ENCODE measurements at regions not wholly inside any gene's neighbourhood (a gene's known extent, or its start where the extent isn't known, plus 50 kb on each side); places are given as distances from the start of the nearest gene placed in this dataset.
A peak's percentile ranks its signal among the peaks of the same experiment; 100 is the strongest.
"Not testable (repeated sequence)": the region's sequence is repeated elsewhere in the genome, so short reads cannot be mapped to it uniquely, and the experiment has no call there.

DNA sequence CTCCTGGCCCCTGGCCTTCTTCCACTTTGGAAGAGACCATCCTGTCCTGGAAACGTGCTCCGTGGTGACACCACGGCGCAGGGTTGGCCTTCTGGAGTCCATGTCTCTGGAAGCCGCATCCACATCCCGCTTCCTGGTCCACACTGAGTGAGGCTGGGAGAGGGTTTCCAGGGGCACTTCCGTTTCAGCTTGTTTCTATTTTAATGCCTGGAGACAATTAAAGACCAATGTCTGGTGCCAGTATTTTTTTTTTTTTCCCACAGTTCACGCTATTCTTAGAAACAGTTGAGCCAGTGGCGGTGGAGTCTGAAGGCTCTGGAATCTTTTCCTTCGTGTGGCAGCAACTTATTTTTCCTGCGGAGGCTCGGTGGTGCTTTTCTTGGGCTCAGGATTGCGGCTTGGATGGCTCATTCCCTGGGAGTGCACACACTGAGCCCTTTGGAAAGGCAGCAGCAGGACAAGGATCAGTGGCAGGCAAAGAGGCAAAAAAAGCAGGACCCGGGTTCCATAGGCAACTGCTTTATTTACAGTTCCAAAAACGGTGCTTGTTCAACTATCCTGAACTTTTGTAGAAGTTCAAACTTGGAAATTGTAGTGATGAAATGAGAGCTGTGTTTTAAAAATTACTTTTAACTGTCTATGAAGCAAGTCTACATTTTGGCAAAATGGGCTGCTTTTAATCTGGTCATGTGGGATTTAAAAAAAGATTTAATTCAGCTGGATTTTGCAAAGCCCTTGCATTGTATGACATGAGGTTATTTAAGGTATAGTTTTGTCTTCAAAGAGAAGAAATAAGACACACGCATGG is 202.8 kb downstream of the BAMBI start:
- ATAC-seq (peak; percentile 73), DNase-seq (ENCODE audit: missing footprints) (no peak)
- intact Hi-C loops (cut with DNase I), result loop anchor here (2.0 kb wide), 1 partner anchor 195 kb away; no protein-coding TSS in a partner anchor

DNA sequence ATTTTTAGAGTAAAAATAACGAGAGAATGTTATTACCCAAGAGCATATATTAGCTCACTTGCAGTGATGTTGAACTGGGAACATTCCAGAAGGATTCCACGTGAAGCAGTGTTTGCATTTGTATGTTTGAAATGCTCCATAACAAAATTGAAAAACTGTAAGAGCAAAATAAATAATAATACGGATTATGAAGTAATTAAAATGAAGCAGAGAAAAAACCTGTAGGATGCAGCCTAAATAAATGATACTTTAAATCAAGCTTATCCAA is 203.3 kb downstream of the BAMBI start:
- ATAC-seq, result no peak
- no peak for DNase-seq (ENCODE audit: missing footprints)
- intact Hi-C loops (cut with DNase I), result no loop called here

DNA sequence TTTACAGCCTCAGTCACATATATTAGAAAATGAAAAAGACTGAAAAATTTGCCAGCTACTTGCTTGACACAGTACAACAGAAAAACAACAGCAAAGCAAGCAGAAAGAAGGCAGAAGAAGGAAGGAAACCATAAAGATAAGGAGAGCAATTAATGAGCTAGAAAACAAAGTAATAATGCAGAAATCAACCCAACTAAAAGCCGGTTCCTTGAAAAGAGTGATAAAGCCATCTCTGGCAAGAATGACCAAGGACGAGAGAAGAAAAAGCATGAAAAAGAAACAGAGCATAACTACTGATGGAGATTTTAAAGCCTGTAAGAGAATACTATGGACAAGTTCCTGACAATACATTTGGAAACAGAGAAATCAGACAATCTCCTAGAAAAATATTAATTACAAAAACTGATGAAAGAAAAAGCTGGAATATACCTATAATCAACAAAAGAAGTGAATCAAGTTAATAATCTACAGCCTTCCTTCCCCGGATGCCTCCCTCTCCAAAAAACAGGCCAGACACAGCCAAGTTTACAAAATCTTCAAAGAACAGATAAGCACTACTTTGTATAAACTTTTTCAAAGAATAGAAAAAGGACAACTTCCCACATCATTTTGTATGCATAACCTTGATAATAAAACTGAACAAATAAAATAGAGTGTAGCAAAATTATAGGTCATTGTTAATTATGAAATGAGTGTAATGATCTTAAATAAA is 204.0 kb downstream of the BAMBI start:
- DNase-seq (ENCODE audit: missing footprints), result no peak
- no peak for ATAC-seq
- intact Hi-C loops (cut with DNase I), result no loop called here

DNA sequence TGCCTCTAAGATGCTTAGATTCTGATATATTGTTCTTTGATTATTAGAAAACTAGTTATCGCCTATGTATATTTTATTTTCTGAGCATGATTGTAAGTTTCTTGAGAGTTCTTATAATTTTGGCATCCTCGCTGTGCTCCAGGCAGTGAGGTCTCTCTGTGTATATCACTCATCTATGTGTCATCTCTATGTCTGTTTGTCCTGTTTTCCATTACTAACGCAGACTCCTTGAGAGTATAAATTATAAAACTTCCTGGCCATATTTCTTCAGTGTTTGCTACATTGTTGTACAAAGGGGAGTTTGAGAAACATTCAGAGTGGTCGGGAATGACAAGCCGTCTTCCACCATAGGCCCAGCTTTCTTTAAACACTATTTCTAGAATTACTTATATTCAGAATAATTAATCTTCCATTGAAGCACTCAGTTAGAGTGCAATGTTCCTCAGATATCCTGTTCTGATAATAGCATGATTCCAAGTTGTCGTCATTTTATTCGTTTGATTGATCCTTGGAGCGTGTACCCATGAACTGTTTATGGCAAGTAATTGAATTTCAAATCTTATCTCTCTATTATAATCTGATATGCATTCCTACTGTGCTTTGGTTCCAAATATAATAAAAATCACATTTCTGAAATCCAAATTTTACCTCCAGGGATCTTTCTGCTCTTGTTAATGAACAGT is 206.6 kb downstream of the BAMBI start:
- intact Hi-C loops (cut with DNase I), result no loop called here

DNA sequence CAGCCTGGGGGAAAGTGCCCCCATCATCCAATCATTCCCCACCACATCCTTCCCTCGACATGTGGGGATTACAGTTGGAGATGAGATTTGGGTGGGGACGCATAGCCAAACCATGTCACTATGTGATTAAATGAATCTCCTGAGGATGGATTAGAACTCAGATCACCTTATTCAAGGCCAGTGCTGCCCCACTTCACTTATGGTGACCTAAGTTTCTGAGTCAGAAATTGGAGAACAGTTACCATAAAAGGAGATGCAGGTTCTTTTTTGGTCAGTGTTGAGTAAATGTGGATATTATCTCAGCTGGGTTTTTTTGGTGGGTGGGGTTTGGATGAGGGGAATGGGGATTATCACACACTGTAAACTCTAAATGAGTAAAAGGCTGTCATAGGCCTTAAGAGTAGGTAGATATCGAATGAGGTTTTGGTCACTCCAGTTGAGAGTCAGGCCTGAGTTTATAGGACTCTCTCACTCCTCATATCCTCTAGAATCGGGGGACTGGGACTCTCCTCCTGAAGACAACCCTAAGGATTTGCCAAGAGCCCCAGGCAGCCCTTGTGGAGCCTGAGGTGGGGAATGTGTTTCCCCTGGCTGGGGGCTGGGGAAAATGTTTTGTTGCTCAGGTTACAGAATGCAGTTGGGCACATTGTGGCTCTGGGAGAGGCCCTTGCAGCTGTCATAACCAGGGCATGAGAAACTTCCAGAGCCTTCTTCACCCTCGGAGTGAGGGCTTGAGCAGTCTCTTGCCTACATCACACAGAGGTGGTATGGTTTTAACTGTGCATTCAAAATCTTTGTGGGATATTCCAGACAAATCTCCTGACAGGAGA is 213.0 kb downstream of the BAMBI start:
- ATAC-seq (no peak), DNase-seq (ENCODE audit: missing footprints) (no peak)
- intact Hi-C loops (cut with DNase I), result no loop called here

More for the DNA sequence above, 206.6 kb downstream of the BAMBI start:
- ATAC-seq (no peak), DNase-seq (ENCODE audit: missing footprints) (no peak)

DNA sequence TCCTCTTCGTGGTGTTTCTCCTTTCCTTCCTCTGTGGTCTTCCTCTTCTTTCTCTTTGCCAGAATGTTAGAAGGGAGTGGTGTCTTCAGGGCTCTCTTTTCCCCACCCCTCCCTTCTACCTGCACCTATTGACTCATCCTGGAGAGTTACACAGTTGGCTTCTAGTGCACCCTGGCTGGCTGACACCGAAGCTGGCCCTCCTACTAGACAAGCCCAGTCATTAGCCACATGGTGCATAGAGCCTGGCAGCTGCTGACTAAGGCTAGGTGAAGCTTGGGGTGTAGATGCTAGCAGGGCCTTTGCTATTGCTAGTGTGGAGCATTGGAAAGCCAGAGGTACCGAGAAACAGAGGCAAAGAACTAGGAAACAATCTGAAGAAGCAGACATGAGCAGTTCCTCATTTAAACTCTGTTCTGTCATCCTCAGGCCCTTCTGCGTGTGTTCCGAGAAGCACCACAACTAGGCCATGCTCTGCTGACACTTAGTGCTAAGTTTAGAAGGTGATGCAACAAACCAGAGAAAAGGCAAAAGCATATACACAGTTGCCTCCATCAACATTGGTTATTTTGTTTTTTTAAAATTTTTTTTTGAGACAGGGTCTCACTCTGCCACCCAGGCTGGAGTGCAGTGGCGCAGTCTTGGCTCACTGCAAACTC is 213.9 kb downstream of the BAMBI start:
- intact Hi-C loops (cut with DNase I), result no loop called here
- DNase-seq (ENCODE audit: missing footprints) (no peak), ATAC-seq (no peak)

DNA sequence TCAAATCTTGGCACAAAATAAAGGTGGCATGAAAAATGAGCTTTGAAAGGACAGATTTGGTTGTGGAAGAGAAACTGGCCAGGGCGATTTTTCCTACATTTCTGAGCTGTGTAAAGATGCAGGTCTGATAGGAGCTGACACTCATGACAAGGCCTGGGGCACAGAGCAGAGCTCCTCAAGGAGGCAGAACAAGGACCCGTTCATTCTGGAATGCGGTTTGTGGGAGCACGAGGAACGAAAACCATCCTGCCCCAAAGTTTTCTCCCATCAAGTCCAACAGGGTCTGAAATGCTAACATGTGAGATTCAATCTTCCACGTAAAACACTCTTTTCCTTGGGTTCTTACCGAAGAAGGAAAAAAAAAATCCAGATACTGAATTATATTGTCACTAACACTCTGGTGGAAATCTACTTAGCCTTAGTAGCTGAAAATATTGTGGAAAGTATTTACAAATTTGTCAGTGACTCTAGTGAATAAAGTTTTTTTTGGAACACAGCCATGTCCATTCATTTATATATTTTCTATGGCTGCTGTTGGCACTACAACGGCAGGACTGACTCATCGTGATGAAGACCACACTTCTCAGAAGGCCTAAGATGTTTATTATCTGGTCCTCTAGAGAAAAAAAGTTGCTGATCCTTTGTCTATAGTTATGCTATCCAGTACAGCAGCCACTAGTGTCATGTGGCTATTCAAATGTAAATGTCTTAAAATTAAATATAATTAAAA is 215.7 kb downstream of the BAMBI start:
- no peak for ATAC-seq
- DNase-seq (ENCODE audit: missing footprints), result no peak
- intact Hi-C loops (cut with DNase I), result no loop called here

DNA sequence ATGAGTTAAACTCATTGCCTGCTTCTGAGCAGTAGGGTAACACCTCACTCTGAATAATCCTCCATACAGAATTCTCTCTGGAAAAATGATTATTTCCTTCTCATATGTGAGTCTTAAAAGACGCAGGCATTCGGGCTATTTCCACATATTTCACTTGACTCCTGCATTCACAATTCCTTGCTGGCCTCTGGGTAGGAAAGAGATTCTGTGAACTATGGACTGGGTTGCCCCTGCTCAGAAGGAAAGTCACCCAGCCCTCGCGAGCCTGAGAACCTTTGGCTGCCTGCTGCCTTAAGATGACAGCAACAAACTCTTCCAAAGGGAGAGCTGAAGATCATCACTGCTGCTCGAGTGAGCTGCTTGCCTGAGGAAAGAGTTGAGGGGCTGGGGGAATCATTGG is 216.8 kb downstream of the BAMBI start:
- DNase-seq (ENCODE audit: missing footprints) (no peak), ATAC-seq (no peak)

DNA sequence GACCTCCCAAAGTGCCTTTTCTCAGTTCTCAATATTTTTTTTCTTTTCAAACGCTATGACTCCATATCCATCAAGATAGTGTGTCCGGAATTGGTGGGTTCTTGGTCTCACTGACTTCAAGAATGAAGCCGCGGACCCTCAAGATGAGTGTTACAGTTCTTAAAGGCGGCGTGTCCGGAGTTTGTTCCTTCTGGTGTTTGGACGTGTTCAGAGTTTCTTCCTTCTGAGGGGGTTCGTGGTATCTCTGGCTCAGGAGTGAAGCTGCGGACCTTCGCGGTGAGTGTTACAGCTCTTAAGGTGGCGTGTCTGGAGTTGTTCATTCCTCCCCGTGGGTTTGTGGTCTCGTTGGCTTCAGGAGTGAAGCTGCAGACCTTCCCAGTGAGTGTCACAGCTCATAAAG is 218.3 kb downstream of the BAMBI start:
- not testable (repeated sequence) for DNase-seq (ENCODE audit: missing footprints); ATAC-seq
- intact Hi-C loops (cut with DNase I), result loop anchor here (2.0 to 5.0 kb wide), 3 partner anchors 88 to 219 kb away; partner anchors contain the start of gene BAMBI

More for the DNA sequence above, 216.8 kb downstream of the BAMBI start:
- intact Hi-C loops (cut with DNase I), result no loop called here

DNA sequence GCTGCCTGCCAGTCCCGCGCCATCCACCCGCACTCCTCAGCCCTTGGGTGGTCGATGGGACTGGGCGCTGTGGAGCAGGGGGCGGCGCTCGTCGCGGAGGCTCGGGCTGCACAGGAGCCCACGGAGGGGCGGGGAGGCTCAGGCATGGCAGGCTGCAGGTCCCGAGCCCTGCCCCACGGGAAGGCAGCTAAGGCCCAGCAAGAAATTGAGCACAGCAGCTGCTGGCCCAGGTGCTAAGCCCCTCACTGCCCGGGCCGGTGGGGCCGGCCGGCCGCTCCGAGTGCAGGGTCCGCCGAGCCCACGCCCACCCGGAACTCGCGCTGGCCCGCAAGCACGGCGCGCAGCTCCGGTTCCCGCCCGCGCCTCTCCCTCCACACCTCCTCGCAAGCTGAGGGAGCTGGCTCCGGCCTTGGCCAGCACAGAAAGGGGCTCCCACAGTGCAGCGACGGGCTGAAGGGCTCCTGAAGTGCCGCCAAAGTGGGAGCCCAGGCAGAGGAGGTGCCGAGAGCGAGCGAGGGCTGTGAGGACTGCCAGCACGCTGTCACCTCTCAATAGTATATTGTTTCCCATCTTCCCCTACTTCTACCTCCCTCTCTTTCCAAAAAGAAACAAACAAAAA is 219.6 kb downstream of the BAMBI start:
- peak; percentile 49 for ATAC-seq
- intact Hi-C loops (cut with DNase I), result loop anchor here (2.0 to 5.0 kb wide), 3 partner anchors 88 to 220 kb away; partner anchors contain the start of gene BAMBI
- not testable (repeated sequence) for DNase-seq (ENCODE audit: missing footprints)

DNA sequence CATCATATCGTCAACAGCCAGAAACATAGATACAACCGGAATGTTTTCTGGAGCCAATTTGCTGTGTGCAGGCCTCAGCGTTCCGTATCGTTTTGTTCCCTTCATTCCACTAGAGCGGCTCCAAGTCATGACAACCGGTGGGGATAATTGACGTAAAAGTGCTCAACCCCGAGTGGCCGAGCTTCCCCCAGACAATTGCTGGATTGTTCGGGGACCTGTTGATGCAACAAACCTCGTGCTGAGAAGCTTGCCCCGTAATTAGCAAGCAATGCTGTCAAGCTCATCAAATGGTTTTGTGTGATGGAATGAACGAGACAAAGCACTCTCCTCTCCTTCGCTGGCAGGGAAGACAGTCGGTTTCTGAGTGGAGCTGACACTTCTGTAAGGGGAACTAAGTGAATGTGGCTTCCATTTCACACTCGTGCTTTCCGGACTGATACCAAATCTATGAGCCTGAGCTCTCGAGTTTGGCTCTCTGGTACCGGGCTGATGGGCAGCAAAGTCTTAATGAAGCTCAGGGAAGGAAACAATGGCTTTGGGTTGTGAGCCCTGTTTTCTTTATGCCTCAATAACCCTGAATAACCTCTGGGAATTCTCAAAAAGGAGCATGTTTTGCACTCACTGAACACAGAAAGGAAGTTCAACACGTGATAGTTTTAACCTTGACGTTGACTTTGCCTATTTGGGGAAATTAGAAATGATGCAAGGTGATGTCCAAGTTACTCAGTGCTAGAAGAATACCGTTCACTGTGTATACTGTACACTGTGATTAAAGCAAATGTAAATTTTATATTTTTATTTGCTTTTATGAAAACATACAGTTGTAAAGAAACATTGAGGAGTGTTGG is 220.5 kb downstream of the BAMBI start:
- DNase-seq (ENCODE audit: missing footprints), result no peak
- ATAC-seq, result peak; percentile 96
- intact Hi-C loops (cut with DNase I), result loop anchor here (2.0 to 5.0 kb wide), 3 partner anchors 87 to 221 kb away; partner anchors contain the start of gene BAMBI

DNA sequence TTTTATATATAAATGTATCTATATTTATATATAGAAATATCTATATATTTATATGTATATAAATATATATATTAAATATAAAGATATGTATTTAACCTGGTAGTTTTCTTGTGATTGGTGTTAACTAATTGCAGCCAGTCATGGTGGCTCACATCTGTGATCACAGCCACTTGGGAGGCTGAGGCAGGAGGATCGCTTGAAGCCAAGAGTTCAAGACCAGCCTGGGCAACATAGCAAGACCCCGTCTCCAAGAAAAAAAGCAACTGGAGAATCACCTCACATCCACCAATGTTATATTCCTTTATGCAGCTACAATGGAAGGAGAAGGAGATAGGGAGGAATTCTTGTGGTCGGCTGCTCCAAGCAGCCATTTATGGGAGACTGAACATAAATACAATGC is 224.9 kb downstream of the BAMBI start:
- no peak for DNase-seq (ENCODE audit: missing footprints)
- ATAC-seq, result no peak
- intact Hi-C loops (cut with DNase I), result no loop called here

DNA sequence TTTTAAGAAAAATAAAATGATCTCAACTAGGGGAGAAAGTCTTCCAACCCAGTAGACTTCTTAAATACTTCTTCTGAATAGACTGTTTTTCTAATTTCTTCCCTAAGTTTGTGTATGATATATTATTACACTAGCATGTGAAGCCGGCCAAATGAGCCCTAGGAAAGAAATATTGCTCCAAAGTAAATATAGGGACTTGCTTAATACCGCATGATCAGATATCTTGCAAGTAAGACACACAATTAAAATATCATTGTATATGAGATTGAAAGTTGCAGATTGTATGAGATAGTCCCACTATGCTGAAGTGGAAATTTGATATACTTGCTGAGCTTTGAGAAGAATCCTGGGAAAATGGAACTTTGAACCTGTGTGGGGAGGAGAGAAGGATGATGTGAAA is 225.7 kb downstream of the BAMBI start:
- no peak for ATAC-seq
- DNase-seq (ENCODE audit: missing footprints), result no peak
- intact Hi-C loops (cut with DNase I), result no loop called here

DNA sequence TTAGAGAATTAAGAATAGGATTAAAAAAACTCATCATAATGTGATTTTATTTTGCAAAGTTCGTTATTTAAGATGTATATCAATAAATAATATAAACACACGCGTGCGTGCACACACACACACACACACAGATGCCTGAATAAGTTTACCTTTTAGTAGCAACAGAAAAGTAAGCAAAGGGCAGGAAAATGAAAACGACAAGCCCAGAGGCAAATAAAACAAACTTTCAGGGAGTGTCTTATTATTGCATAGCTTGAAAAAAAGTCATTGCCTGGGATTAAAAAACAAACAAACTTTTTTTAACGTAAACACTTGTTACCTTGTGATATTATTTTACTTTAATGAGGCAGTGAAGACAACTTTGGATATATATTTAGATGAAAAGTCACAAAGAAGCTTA is 226.4 kb downstream of the BAMBI start:
- DNase-seq (ENCODE audit: missing footprints) (no peak), ATAC-seq (no peak)
- intact Hi-C loops (cut with DNase I), result no loop called here

DNA sequence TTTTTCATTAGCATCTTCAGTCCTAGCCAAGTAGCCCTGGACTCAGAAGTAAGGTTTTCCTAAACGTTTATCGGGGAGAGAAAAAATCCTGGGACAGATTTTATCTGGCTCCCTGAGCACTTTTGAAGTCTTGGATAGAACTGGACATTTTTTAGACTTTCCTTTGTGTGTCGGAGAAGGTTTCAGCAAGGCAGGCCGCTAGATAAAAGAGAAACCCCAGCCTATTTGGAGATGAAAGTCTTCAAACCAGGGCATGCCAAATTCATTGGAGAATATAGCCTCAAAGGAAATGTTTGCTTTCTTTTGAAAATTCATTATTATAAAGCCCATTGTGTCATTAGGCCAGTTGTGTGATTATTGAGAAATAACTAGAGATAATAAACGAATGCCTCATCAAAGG is 228.1 kb downstream of the BAMBI start:
- ATAC-seq (no peak), DNase-seq (ENCODE audit: missing footprints) (no peak)
- intact Hi-C loops (cut with DNase I), result no loop called here

DNA sequence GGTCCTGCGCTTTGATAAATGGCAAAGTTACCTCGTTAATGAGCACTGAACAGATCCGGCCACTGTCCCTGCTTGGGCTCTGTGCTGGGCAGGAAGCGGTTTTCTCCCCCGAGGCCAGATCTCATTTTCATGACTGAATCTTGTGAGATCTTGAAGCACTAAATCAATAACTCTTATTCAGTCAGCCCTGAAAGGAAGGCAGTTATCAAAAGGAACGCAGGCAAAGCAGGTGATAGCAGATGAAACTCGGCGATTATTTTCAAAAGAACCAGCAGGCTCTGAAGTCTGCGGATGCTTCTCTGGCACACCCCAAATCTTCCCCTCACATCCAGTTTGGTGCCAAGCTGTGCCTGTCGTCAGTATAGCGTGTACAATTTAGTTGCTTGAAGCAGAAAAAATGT is 228.7 kb downstream of the BAMBI start:
- no peak for DNase-seq (ENCODE audit: missing footprints)

DNA sequence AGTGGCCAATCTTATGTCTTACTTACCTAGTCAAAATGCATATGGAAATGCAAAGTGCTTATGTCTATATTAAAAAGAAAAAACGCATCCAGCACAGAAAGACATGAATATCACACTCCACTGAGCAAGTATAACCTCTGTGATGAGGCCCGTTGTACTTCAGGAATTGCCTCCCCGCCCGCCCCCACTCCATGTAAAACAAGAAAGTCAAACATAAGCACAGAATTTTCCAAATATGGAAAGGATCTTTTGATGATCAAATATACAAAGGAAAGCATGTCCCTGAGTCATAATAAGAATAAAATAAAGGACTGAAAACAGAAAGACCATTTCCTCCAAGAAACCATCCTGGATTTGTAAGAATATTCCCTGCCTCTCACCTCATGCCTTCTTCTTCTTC is 229.1 kb downstream of the BAMBI start:
- intact Hi-C loops (cut with DNase I), result no loop called here
- ATAC-seq (no peak), DNase-seq (ENCODE audit: missing footprints) (no peak)

More for the DNA sequence above, 228.7 kb downstream of the BAMBI start:
- ATAC-seq, result no peak
- intact Hi-C loops (cut with DNase I), result no loop called here

Data from Right ventricle myocardium inferior (tissue), 1 donor.